ENCODE measurements at regions not wholly inside any gene's neighbourhood (a gene's known extent, or its start where the extent isn't known, plus 50 kb on each side); places are given as distances from the start of the nearest gene placed in this dataset.

- no peak overlapping the region for H3K4me3 ChIP-seq (replicated peaks; ENCODE audit: low read depth, low read length)
- DNase-seq (ENCODE audit: extremely low read depth, low read depth) = no peak
- no peak for TF ChIP-seq CTCF (IDR thresholded peaks at IDR 0.05; ENCODE audit: low read depth, low read length, missing control alignments)
Observed at GRCh38 chr11:10622108-10622507, 53.6 kb upstream of the LYVE1 start.

GRCh38 chr11:10619131-10619680 is 50.7 kb upstream of the LYVE1 start:
- H3K4me3 ChIP-seq (replicated peaks; ENCODE audit: low read depth, low read length) = no peak overlapping the region
- no peak for TF ChIP-seq CTCF (IDR thresholded peaks at IDR 0.05; ENCODE audit: low read depth, low read length, missing control alignments)
- DNase-seq (ENCODE audit: extremely low read depth, low read depth) = no peak

- TF ChIP-seq CTCF (IDR thresholded peaks at IDR 0.05; ENCODE audit: low read depth, low read length, missing control alignments) = no peak
- DNase-seq (ENCODE audit: extremely low read depth, low read depth) = no peak
Observed at GRCh38 chr11:10618490-10618889, 50.0 kb upstream of the LYVE1 start.

More at GRCh38 chr11:10618490-10618889, 50.0 kb upstream of the LYVE1 start:
- no peak overlapping the region for H3K4me3 ChIP-seq (replicated peaks; ENCODE audit: low read depth, low read length)

Data from HFF-Myc (cell line).